Ovary (tissue), 3 donors: ENCODE measurements at regions not wholly inside any gene's neighbourhood (a gene's known extent, or its start where the extent isn't known, plus 50 kb on each side); places are given as distances from the start of the nearest gene placed in this dataset.

Experiments used
- EP300 ChIP-seq: sonication (generic); formaldehyde crosslinking; IDR thresholded peaks from one replicate; pipeline ENCODE4 v1.6.1; 2017; ENCODE audit warnings: antibody characterized with exemption
- POLR2A ChIP-seq: fragments of 450-650 bp; IDR thresholded peaks from one replicate; pipeline ENCODE4 v1.6.1; 2017; ENCODE audit warnings: antibody characterized with exemption, mild to moderate bottlenecking, moderate library complexity
- TF ChIP-seq, protein P1 (sequence below), 3 donors: fragments of 450-650 bp in 2 of 3; fragments of 200-600 bp in 1 of 3; IDR thresholded peaks; one replicate each; pipeline versions ENCODE4 v1.5.1 to v1.8.0; 2016 to 2022; ENCODE audit warnings: antibody characterized with exemption in 3 of 3, mild to moderate bottlenecking in 1 of 3
- donor health status: DM: no; HTN: no; CAD: no.

DNA sequence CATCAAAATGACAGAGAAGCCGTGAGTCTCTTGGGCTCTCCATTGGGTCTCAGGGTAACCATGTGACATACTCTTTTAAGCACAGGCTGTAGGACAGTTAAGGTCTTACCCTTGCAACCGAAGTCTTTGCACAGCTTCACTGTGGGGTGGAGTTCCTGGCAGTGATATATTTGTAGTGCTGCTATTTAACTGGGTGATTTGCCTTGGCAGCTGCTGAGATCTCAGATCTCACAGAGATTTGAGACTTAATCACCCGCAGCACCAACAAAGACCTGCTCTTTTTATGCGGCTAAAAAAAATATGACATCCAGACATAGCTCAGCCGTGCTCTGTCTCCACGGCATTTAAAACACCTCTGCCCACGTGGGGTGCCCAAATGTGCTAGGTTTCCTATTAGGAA lies 63.4 kb upstream of the NPTX2 start:
- TF ChIP-seq, protein P1, sequence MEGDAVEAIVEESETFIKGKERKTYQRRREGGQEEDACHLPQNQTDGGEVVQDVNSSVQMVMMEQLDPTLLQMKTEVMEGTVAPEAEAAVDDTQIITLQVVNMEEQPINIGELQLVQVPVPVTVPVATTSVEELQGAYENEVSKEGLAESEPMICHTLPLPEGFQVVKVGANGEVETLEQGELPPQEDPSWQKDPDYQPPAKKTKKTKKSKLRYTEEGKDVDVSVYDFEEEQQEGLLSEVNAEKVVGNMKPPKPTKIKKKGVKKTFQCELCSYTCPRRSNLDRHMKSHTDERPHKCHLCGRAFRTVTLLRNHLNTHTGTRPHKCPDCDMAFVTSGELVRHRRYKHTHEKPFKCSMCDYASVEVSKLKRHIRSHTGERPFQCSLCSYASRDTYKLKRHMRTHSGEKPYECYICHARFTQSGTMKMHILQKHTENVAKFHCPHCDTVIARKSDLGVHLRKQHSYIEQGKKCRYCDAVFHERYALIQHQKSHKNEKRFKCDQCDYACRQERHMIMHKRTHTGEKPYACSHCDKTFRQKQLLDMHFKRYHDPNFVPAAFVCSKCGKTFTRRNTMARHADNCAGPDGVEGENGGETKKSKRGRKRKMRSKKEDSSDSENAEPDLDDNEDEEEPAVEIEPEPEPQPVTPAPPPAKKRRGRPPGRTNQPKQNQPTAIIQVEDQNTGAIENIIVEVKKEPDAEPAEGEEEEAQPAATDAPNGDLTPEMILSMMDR (IDR thresholded peaks at IDR 0.05): no peak
- TF ChIP-seq POLR2A (no peak), EP300 (no peak)
